H7 (cell line): ENCODE measurements at regions not wholly inside any gene's neighbourhood (a gene's known extent, or its start where the extent isn't known, plus 50 kb on each side); places are given as distances from the start of the nearest gene placed in this dataset.

Experiments used
- DNase-seq: peaks from one replicate; pipeline ENCODE4 v3.0.0; 2012
- H3K27me3 ChIP-seq: 2 replicates; pipeline ENCODE4 v1.6.0; 2011; ENCODE audit warnings: mild to moderate bottlenecking, low read length; ENCODE audit not compliant: control insufficient read depth, insufficient read depth
- H3K36me3 ChIP-seq: replicated peaks from 2 replicates; pipeline ENCODE4 v1.5.1; 2011; ENCODE audit warnings: low read length; ENCODE audit not compliant: control insufficient read depth, insufficient read depth
- H3K4me3 ChIP-seq: 2 replicates; pipeline ENCODE4 v1.5.1; 2011; ENCODE audit warnings: low read depth, mild to moderate bottlenecking, control low read depth, low read length, moderate library complexity; ENCODE audit not compliant: insufficient read depth

- no peaks in the 10 kb centered on the region for H3K36me3 ChIP-seq
- DNase-seq: no peak
- peaks cover 8% of the 10 kb centered on the region for H3K27me3 ChIP-seq
- H3K4me3 ChIP-seq: no peak overlapping the region
Measured at GRCh38 chr1:38609166-38610025, 250.2 kb downstream of the RRAGC start.

- H3K4me3 ChIP-seq: no peak overlapping the region
- peak; percentile 91 for DNase-seq
- H3K36me3 ChIP-seq: no peaks in the 10 kb centered on the region
- peaks cover 8% of the 10 kb centered on the region for H3K27me3 ChIP-seq
Measured at GRCh38 chr1:38608202-38608864, 251.2 kb downstream of the RRAGC start.

DNA sequence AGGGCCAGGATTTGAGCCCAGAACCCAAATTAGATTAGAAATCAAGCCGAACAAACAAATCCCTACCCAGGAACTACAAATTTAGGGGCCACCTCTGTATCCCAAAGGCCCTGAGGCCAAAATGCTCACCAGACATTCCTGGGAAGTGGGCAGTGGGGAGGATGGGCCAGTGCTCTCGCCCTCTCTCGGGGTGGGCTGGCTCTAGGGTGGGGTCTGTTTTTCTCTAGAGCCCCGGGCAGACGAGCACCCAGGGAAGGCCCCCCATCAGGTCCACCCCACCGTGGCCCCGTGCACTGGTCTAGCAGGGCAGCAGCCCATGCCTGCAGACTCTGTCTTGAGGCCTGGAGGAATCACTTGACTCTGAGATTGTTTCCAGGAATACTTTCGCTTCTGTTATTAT, 252.0 kb downstream of the RRAGC start:
- Histone ChIP-seq H3K4me3 (no peak overlapping the region), H3K27me3 (peaks cover 14% of the 10 kb centered on the region), H3K36me3 (no peaks in the 10 kb centered on the region)
- no peak for DNase-seq

DNA sequence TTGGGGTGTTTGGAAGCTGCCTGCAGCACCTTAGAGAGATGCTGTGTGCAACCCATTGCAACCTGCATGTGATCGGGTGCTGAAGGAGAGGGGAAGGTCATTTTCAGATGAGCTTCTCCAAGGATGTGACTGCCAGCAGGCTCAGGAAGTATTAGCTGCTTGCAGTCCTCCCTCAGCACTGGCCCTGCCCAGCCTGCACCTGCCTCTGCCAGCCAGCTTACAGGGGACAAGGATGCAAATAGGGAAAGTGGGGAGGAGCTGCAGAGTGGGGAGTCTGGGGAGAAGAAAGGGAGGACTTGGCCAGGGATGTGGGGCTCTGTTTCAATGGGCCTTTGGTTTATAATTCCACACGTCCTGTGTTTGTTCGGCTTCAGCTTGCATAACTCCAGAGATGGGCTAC, 254.5 kb downstream of the RRAGC start:
- Histone ChIP-seq H3K27me3 (peaks cover 19% of the 10 kb centered on the region), H3K36me3 (no peaks in the 10 kb centered on the region), H3K4me3 (no peak overlapping the region)
- no peak for DNase-seq

DNA sequence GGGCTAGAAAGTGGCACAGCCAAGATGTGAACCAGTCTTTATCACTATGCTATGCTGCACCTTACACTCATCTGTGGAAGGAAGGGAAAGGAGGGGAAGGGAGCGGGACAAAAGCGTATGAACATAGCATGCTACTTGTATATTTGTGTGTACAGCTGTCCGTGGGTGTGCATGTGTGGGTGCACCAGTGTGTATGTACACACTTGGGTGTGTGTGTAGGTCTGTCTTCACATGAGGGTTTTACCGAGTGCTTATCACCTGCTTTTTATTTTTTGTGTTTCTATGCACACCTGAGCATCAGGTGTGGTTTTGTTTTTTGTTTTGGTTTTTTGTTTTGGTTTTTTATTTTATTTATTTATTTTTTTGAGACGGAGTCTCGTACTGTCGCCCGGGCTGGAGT, 255.7 kb downstream of the RRAGC start:
- Histone ChIP-seq H3K36me3 (no peaks in the 10 kb centered on the region), H3K27me3 (peaks cover 22% of the 10 kb centered on the region), H3K4me3 (no peak overlapping the region)
- DNase-seq: no peak

DNA sequence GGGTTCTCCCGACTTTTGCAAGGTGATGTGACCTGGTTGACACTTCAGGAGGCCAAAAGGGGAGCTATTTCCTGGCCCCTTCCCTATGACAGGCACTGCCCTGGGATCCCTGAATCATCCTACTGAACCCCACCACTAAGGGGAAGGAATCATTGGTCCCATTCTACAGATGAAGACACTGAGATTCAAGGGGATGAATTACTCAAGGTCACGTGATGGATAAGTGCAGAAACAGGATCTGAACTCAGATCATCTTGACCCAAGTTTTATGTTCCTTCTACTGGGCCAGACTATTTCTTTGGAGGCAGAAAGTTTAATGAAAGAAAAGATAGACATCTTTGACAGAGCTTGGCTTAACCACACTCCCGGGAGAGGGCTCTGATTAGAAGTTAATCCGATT, 258.7 kb downstream of the RRAGC start:
- H3K36me3 ChIP-seq: no peaks in the 10 kb centered on the region
- no peak overlapping the region for H3K4me3 ChIP-seq
- DNase-seq: no peak
- peaks cover 30% of the 10 kb centered on the region for H3K27me3 ChIP-seq

DNA sequence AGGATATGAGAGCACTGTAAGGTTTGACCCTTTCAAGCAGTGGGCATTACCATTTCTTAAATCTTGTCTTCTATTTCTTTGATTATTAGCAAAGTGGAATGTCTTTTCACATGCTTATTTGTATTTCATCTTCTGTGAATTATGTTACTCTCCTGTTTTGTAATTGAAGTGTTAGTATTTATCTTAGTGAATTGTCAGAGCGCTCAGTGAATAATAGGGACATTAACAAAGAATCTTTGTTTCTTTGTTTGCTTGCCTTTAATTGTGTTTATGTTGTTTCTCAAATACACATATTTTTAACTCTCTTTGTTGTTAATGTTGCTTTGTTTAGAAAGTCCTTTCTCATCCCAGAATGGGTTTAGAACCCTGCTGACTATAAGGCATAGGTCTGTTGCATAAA, 259.3 kb downstream of the RRAGC start:
- Histone ChIP-seq H3K27me3 (peaks cover 27% of the 10 kb centered on the region), H3K4me3 (no peak overlapping the region), H3K36me3 (no peaks in the 10 kb centered on the region)
- no peak for DNase-seq

DNA sequence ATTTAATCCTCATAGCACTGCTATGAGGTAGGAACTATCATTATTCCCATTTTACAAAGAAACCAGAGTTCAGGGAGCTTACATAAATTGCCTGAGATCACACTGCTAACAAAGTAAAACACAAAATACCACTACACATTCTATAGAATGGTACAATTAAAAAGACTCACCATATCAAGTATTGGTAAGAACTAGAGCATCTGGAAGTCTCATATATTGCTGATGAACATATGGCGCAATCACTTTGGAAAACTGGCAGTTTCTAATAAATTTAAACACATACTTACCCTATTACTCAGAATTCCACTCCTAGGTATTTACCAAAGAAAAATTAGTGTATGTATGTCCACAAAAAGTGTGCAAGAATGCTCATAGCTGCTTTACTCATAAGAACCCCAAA, 261.5 kb downstream of the RRAGC start:
- Histone ChIP-seq H3K36me3 (no peaks in the 10 kb centered on the region), H3K4me3 (no peak overlapping the region), H3K27me3 (peaks cover 23% of the 10 kb centered on the region)
- no peak for DNase-seq

DNA sequence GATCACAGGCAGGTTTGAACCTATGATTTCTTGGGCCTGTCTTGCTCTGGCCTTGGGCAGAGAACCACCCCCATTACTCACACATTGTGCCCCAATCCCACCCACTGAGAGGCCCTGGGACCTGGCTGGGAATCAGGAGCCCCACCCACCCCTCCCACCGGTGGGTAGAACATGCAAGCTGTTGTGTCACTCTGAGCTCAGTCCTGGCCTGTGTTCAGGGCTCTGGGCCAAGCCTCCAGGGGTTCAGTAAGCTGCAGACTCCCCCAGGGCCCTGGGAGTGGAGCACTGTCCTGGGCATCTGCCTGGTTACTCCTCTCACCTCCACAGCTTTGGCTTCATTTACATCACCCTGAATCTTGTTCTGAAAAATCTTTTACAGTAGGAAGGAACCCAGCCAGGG, 270.5 kb downstream of the RRAGC start:
- H3K36me3 ChIP-seq: no peaks in the 10 kb centered on the region
- no peaks in the 10 kb centered on the region; the same call in 1 of the 2 replicates for H3K27me3 ChIP-seq
- H3K4me3 ChIP-seq: no peak overlapping the region
- DNase-seq: no peak

DNA sequence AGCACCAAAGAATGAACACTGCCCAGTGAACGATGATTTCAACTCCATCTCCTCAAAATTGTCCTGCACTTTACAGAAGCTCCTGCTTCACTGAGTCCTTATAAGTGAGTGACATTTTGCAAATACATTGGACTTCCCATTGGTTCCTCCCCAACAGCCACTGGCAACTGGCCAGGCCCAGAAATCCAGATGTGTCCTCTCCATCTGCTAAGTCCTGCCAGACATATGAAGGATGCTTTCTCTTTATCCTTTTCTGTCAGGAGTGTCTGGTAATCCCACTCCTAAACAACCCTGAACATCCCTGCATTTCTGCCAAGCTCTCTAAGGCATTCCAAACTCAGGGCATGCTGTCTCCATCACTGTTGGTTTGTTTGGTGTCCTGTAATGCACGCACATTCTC, 271.8 kb downstream of the RRAGC start:
- no peak for DNase-seq
- H3K27me3 ChIP-seq: no peaks in the 10 kb centered on the region
- no peak overlapping the region for H3K4me3 ChIP-seq
- H3K36me3 ChIP-seq: no peaks in the 10 kb centered on the region

- no peaks in the 10 kb centered on the region for H3K36me3 ChIP-seq
- DNase-seq: peak; percentile 91
- no peak overlapping the region for H3K4me3 ChIP-seq
- H3K27me3 ChIP-seq: no peaks in the 10 kb centered on the region
Measured at GRCh38 chr1:38586993-38587646, 272.5 kb downstream of the RRAGC start.

GRCh38 chr1:38585971-38586370, 273.6 kb downstream of the RRAGC start:
- Histone ChIP-seq H3K4me3 (no peak overlapping the region), H3K27me3 (no peaks in the 10 kb centered on the region), H3K36me3 (no peaks in the 10 kb centered on the region)
- no peak for DNase-seq

- Histone ChIP-seq H3K4me3 (no peak overlapping the region), H3K36me3 (no peaks in the 10 kb centered on the region), H3K27me3 (no peaks in the 10 kb centered on the region)
- DNase-seq: no peak
Measured at GRCh38 chr1:38585460-38585859, 274.1 kb downstream of the RRAGC start.

DNA sequence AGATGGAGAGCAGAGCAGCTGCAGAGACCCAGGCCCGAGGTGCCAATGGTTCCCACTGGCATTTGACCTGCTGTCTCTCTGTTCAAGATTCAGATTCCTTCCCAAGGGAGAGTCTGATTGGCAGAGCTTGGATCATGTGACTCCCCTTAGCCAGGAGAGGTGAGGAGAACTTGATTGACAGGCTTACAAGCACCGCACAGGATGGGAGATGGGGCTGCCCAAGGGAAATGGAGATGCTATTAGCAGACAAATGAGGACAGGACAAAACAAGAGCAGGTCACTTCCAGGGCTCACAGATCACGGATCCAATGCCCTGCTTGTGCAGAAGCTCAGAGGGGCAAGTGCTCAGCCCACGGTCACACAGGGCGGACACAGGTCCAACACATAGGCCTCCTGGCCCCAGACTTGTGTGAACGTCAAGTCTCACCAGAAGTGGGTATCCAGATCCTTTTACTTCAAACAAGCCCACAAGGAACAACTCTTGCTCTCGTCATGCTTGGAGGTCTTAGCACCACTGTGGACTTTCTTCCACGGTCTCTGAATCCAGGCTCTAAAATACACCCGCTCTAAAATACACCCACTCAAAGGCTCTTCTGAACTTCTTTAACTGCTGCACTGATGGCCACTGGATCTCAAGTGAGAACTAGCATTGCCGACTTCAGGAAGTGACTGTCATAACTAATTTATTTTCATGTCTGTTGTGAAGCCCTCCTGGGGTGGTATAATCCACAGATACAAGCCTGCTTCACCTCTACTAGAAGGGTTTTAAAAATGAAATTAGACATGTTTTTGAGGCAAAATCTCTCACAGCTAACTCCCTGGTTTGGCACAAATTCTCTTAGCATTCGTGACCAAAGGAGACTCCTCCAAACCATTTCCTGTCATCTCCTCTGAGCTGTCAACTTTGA, 274.9 kb downstream of the RRAGC start:
- no peaks in the 10 kb centered on the region for H3K36me3 ChIP-seq

More for the DNA sequence above, 274.9 kb downstream of the RRAGC start:
- Histone ChIP-seq H3K27me3 (peaks cover 5% of the 10 kb centered on the region), H3K4me3 (no peak overlapping the region)
- DNase-seq: no peak
